Breast epithelium (tissue), 3 donors: ENCODE measurements at regions not wholly inside any gene's neighbourhood (a gene's known extent, or its start where the extent isn't known, plus 50 kb on each side); places are given as distances from the start of the nearest gene placed in this dataset.

Source experiments
- POLR2A ChIP-seq: fragments of 450-650 bp; IDR thresholded peaks from one replicate; pipeline ENCODE4 v1.6.1; 2016; ENCODE audit warnings: antibody characterized with exemption, mild to moderate bottlenecking, moderate library complexity
- POLR2AphosphoS5 ChIP-seq, 3 donors: sonication (generic); formaldehyde crosslinking; IDR thresholded peaks; one replicate each; pipeline ENCODE4 v1.6.1; 2017; ENCODE audit warnings: antibody characterized with exemption in 3 of 3
- TF ChIP-seq, protein P1 (sequence below), 3 donors: fragments of 450-650 bp; IDR thresholded peaks; one replicate each; pipeline ENCODE4 v1.5.1; 2016 to 2017; ENCODE audit warnings: antibody characterized with exemption in 3 of 3, mild to moderate bottlenecking in 3 of 3, moderate library complexity in 3 of 3

GRCh38 chr20:54337144-54337543, 129.3 kb downstream of the PFDN4 start:
- TF ChIP-seq, protein P1, sequence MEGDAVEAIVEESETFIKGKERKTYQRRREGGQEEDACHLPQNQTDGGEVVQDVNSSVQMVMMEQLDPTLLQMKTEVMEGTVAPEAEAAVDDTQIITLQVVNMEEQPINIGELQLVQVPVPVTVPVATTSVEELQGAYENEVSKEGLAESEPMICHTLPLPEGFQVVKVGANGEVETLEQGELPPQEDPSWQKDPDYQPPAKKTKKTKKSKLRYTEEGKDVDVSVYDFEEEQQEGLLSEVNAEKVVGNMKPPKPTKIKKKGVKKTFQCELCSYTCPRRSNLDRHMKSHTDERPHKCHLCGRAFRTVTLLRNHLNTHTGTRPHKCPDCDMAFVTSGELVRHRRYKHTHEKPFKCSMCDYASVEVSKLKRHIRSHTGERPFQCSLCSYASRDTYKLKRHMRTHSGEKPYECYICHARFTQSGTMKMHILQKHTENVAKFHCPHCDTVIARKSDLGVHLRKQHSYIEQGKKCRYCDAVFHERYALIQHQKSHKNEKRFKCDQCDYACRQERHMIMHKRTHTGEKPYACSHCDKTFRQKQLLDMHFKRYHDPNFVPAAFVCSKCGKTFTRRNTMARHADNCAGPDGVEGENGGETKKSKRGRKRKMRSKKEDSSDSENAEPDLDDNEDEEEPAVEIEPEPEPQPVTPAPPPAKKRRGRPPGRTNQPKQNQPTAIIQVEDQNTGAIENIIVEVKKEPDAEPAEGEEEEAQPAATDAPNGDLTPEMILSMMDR (IDR thresholded peaks at IDR 0.05): no peak
- TF ChIP-seq POLR2AphosphoS5 (IDR thresholded peaks at IDR 0.05) (no peak), POLR2A (no peak)
